Skeletal muscle satellite cell (primary cell): ENCODE measurements at regions not wholly inside any gene's neighbourhood (a gene's known extent, or its start where the extent isn't known, plus 50 kb on each side); places are given as distances from the start of the nearest gene placed in this dataset.

Experiments used
- H3K27me3 ChIP-seq: 2 replicates; pipeline ENCODE4 v1.7.0; 2013; ENCODE audit warnings: low read length; ENCODE audit not compliant: control insufficient read depth, insufficient read depth
- H3K36me3 ChIP-seq: 2 replicates; pipeline ENCODE4 v1.7.0; 2013; ENCODE audit warnings: mild to moderate bottlenecking, control low read depth, low read length; ENCODE audit not compliant: insufficient read depth
- H3K4me1 ChIP-seq: 2 replicates; pipeline ENCODE4 v1.7.0; 2013; ENCODE audit warnings: low read length; ENCODE audit not compliant: control insufficient read depth, insufficient read depth
- H3K4me2 ChIP-seq: 2 replicates; pipeline ENCODE4 v1.7.0; 2013; ENCODE audit warnings: mild to moderate bottlenecking, low read length
- H3K4me3 ChIP-seq: 2 replicates; pipeline ENCODE4 v1.7.0; 2013; ENCODE audit warnings: low read length
- H3K9ac ChIP-seq: 2 replicates; pipeline ENCODE4 v1.7.0; 2013; ENCODE audit warnings: mild to moderate bottlenecking, low read depth, low read length, moderate library complexity
- H3K9me3 ChIP-seq: replicated peaks from 2 replicates; pipeline ENCODE4 v1.7.0; 2013; ENCODE audit warnings: mild to moderate bottlenecking, control low read depth, low read length

DNA sequence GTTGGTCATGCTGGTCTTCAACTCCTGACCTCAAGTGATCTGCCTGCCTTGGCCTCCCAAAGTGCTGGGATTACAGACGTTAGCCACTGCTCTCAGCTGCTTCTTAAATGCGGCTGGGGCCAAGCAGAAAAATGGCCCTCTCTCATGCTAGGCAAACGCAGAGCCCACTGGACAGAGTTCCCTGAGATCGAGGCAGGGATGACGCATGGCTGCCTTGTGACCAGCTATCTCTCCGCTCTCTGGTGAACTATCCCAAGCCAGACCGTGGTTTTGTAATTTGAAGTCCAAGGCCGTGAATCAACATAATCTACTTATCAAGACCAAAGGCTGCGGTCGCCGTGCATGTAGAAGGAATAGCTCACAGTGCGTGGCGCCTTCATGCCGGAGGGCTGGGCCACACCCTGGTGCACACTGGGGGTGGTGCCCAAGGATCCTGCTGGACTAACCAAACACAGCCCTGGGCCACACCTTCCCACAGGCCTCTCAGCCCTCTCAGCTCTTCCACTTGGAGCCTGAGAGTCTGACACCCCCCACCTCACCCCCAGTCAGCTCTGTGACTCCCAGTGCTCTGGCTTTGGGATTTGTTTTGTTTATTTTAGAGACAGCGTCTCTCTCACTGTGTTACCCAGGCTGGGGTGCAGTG, 88.1 kb upstream of the CUX1 start:
- H3K9me3 ChIP-seq: no peaks in the 10 kb centered on the region
- H3K36me3 ChIP-seq: no peaks in the 10 kb centered on the region
- H3K4me2 ChIP-seq: peak overlapping the region; percentile 34
- H3K9ac ChIP-seq: peak overlapping the region; percentile 41
- H3K4me3 ChIP-seq: no peak overlapping the region
- H3K4me1 ChIP-seq: peaks cover 19% of the 10 kb centered on the region
- peaks cover 9% of the 10 kb centered on the region for H3K27me3 ChIP-seq

DNA sequence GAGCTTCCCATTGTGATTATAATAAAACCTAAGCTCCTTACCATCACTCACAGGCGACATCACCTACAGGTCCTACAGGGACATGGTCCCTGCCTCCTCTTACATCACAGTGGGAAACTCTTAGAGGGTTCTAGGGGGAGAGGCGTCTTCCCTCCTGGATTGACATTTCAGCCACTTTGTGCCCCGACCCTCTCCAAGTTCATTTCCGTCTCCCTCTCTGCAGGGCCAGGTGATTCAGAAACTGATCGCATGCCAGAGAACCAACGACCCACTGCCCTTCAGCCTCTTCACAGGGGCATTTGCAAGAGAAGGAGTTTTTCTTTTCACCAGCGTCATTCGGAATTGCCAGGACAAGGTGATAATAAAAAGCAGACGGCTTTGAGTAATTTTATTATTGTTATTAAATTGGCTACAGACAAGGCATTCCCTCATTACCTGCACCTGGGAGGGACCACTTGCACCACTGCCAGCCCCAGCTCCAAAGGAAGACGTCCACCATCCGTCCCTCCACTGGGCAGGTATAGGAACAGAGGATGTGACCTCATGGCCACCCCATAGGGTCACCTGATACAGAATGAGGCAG, 85.8 kb upstream of the CUX1 start:
- peaks cover 19% of the 10 kb centered on the region for H3K4me1 ChIP-seq
- no peak overlapping the region for H3K4me3 ChIP-seq
- no peak overlapping the region for H3K9ac ChIP-seq
- no peaks in the 10 kb centered on the region for H3K27me3 ChIP-seq
- H3K4me2 ChIP-seq: no peak overlapping the region
- no peaks in the 10 kb centered on the region for H3K9me3 ChIP-seq
- H3K36me3 ChIP-seq: no peaks in the 10 kb centered on the region

DNA sequence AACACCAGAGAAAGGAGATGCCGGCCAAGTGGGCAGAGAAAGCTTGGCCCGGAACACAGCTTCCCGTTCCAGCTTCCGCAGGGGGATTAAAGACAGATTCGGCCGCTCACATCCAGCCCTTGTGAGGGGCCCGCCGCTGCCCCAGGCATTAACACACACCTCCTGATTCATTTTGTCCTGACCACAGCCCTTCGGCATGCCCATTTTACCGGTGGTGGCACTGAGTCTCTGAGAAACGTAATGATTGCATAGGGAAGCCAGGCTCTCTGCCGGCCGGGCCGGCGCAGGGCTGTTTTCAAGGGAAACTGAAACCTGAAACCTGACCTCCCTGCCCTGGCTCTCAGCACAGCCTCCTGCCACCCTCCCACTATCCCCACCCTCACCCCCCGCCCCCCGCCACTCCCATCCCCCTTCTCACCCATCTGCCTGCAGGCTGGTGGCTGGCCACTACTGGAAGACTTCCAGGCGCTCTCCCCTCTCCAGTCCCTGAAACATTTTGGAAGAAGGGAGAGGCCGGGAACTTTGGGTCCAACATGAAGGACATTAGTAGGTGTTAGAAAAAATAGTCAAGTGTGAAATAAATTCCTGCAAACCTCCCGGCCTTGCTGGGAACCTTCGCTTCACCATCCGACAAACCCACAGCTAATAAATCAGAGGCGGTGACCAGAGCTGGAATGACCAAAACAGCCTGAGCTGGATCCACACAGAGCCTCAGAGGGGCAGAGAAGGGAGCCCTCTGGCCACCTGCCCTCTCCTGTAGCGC, 83.5 kb upstream of the CUX1 start:
- Histone ChIP-seq H3K9ac (peak overlapping the region; percentile 30), H3K9me3 (no peaks in the 10 kb centered on the region), H3K36me3 (no peaks in the 10 kb centered on the region), H3K4me2 (peak overlapping the region; percentile 75), H3K4me3 (peak overlapping the region; percentile 8), H3K27me3 (no peaks in the 10 kb centered on the region), H3K4me1 (peaks cover 16% of the 10 kb centered on the region)

DNA sequence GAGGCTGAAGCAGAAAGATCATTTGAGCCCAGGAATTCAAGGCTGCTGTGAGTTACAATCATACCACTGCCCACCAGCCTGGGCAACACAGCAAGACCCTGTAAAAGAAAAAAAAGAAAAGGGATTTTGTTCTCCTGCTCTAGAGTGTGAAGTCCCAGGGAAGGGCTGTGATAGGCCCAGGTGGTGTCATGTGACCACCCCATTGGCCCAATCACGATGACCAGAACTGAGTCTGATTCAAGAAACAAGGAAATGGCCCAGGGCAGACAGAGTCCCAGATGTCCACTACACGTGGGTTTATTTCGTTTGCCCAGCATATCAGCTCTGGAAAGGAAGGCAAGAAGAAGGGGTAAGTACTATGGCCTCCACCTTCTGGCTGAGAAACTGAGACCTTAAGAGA, 81.3 kb upstream of the CUX1 start:
- H3K4me2 ChIP-seq: no peak overlapping the region
- H3K9ac ChIP-seq: no peak overlapping the region
- H3K4me3 ChIP-seq: no peak overlapping the region
- H3K4me1 ChIP-seq: peaks cover 10% of the 10 kb centered on the region
- no peaks in the 10 kb centered on the region for H3K9me3 ChIP-seq
- H3K36me3 ChIP-seq: no peaks in the 10 kb centered on the region
- peaks cover 3% of the 10 kb centered on the region for H3K27me3 ChIP-seq

DNA sequence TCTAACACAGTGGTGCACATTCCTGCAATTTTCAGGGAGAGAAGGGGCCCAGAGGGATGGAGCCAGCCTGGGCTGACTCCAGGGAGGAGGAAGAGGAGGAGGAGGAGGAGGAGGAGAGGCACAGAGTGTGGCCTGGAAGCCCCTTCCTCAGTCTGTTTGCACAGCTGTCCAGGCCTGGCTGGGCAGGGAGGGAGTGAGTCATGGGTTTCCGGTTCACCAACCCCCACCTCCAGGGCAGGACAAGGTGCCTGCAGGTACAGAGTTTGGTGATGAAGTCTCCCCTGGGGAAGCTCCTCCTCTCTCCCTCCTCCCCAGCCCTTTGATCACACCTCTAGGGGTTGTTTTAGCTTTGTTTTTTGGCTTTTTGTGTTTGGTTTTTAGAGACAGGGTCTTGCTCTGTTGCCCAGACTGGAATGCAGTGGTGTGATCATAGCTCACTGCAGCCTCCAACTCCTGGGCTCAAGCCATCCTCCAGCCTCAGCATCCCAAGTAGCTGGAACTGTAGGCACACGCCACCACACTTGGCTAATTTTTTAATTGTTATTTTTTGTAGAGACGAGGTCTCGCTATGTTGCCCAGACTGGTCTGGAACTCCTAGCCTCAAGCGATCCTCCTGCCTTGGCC, 77.5 kb upstream of the CUX1 start:
- Histone ChIP-seq H3K9me3 (no peaks in the 10 kb centered on the region), H3K4me2 (no peak overlapping the region), H3K4me3 (no peak overlapping the region), H3K9ac (no peak overlapping the region), H3K4me1 (peaks cover 4% of the 10 kb centered on the region), H3K27me3 (peaks cover 14% of the 10 kb centered on the region), H3K36me3 (no peaks in the 10 kb centered on the region)

DNA sequence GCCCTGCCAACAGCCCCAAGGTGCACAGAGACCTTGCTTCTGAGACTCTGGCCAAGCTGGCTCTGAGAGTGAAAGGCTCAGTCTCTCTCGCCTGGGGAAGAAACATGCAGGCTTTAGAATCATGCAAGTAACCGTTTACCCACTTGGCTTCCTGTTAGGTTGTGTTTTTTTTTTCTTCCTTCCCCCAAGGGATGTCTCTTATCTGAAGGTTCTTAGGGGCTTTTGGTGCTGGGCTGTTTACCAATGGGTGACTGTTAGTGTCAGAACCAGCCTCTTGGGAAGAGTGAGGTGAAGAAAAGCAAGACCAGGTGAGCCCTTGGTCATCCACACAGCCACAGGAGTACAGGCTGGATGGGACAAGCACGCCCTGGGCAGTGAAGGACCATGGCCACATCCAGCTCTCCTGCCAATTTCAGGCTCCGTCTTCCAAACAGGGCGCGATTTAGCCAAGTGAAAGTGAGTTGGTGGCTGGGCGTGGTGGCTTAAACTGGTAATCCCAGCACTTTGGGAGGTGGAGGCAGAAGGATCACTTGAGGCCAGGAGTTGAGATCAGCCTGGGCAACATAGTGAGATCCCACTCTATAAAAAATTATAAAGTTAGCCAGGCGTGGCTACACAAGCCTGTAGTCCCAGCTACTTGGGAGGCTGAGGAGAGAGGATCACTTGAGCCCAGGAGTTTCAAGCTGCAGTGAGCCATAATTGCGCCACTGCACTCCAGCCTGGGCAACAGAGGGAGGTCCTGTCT, 76.3 kb upstream of the CUX1 start:
- H3K27me3 ChIP-seq: peaks cover 17% of the 10 kb centered on the region
- no peak overlapping the region for H3K4me3 ChIP-seq
- H3K36me3 ChIP-seq: no peaks in the 10 kb centered on the region
- no peak overlapping the region for H3K9ac ChIP-seq
- H3K4me2 ChIP-seq: no peak overlapping the region
- H3K9me3 ChIP-seq: no peaks in the 10 kb centered on the region
- H3K4me1 ChIP-seq: peaks cover 4% of the 10 kb centered on the region

DNA sequence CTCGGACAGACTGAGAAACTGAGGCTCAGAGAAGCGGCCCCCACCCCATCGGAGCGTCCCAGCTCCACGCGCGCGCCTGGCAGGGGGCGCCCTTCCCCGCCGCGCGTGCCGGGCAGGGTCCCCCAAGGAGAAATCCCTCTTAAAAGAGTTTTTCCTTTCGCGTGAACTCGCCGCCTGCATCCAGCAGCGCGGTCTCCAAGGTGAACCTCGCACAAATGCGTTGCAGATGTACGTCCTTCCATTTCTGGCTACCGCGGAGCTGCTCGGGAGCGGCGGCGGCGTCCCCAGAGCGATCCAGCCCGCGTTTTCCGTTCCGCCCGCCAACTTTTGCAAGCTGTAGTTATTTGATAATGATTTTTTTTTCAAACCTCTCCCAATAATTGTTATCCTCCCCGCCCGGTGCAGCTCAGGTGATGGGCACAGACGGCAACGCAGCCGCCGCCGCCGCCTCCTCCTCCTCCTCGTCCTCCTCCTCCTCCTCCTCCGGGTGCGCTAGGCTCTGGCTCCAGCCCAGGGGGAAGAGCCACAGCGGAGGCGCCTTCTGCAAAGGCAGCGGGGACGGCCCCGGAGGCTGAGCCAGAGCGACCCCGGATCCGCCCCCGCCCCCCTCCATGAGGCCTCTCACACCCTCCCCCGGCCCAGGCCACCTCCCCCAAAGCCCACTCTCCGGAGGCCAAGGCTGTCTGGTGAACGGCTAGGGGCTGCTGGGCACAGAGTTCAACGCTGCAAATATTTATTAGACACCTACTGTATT, 74.0 kb upstream of the CUX1 start:
- peaks cover 4% of the 10 kb centered on the region for H3K4me1 ChIP-seq
- no peaks in the 10 kb centered on the region for H3K9me3 ChIP-seq
- no peaks in the 10 kb centered on the region for H3K36me3 ChIP-seq
- peak overlapping the region; percentile 70 for H3K4me3 ChIP-seq
- H3K27me3 ChIP-seq: peaks cover 31% of the 10 kb centered on the region
- H3K4me2 ChIP-seq: peak overlapping the region; percentile 88
- no peak overlapping the region for H3K9ac ChIP-seq

DNA sequence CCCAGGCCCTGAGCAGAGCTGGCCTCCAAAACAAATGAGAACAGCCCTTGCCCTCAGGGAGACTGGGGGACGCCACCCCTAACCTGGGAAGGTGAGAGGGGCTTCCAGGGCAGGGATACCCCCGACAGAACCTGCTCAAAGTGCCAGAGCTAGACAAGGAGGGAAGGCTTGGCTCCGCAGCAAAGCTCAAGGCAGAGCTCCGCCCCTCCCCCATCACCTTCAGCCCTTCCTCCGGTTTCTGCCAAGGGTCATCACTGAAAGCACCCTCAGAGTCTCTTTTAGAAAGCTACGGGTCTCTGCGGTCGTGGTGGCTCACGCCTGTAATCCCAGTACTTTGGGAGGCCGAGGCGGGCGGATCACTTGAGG, 73.4 kb upstream of the CUX1 start:
- Histone ChIP-seq H3K4me3 (no peak overlapping the region), H3K9ac (no peak overlapping the region), H3K4me2 (no peak overlapping the region), H3K4me1 (peaks cover 4% of the 10 kb centered on the region), H3K9me3 (no peaks in the 10 kb centered on the region), H3K36me3 (no peaks in the 10 kb centered on the region), H3K27me3 (peaks cover 32% of the 10 kb centered on the region)

DNA sequence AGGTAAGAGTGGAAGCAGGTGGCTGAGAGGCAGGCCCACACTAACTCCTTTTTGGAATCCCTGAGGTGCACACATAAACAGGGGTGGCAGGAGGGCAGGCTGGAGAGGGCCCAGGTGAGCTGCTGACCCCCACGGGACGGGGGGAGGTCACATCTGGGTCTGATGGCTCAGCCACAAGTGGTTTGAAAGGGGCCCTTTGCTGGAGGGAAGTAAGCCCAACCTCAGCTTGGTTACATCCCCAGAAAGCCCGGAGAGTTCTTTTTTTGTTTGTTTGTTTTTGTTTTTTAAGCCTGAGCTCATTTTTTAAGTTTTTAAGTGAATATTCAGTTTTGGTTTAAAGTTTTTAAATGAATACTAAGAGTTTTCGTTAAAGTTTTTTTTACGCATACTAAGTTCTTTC, 72.8 kb upstream of the CUX1 start:
- peaks cover 3% of the 10 kb centered on the region for H3K4me1 ChIP-seq
- no peak overlapping the region for H3K4me2 ChIP-seq
- H3K9me3 ChIP-seq: no peaks in the 10 kb centered on the region
- H3K36me3 ChIP-seq: no peaks in the 10 kb centered on the region
- H3K4me3 ChIP-seq: no peak overlapping the region
- H3K9ac ChIP-seq: no peak overlapping the region
- H3K27me3 ChIP-seq: peaks cover 38% of the 10 kb centered on the region

DNA sequence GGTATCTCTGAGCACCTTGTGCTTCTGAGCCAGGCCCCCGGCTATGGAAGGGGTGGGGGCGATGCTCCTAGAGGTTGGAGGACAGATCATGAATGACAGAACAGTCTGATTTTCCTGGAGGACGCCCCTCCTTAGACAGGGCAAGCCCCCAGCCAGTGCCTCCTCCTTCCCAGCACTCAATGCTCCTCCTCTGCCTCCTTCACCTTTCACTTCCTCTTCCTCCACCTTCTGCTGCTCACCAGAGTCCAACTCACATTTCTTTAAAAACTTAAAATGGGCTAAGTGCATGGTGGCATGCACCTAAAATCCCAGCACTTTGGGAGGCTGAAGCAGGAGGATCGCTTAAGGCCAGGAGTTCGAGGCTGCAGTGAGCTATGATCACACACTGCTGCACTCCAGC, 71.1 kb upstream of the CUX1 start:
- no peaks in the 10 kb centered on the region for H3K4me1 ChIP-seq
- no peak overlapping the region for H3K4me3 ChIP-seq
- no peak overlapping the region for H3K9ac ChIP-seq
- peaks cover 41% of the 10 kb centered on the region for H3K27me3 ChIP-seq
- H3K9me3 ChIP-seq: no peaks in the 10 kb centered on the region
- H3K36me3 ChIP-seq: no peaks in the 10 kb centered on the region
- no peak overlapping the region for H3K4me2 ChIP-seq
